HL-60 (cell line): ENCODE measurements at regions not wholly inside any gene's neighbourhood (a gene's known extent, or its start where the extent isn't known, plus 50 kb on each side); places are given as distances from the start of the nearest gene placed in this dataset.

Source experiments
- DNase-seq, 2 experiments: peaks; one replicate each; pipeline ENCODE4 v3.0.0-alpha.2; 2010 to 2020; ENCODE audit warnings: low read depth in 1 of 2, low spot score in 1 of 2
- H3K27ac ChIP-seq: fragments of 250-450 bp; sonication (Bioruptor Pico); replicated peaks from 2 replicates; pipeline ENCODE4 v1.5.1; 2020; ENCODE audit warnings: mild to moderate bottlenecking, moderate library complexity
- H3K27me3 ChIP-seq: fragments of 250-450 bp; sonication (Bioruptor Pico); 2 replicates; pipeline ENCODE4 v1.5.1; 2021; ENCODE audit warnings: mild to moderate bottlenecking, moderate library complexity; ENCODE audit not compliant: insufficient read depth, poor library complexity, severe bottlenecking
- H3K4me3 ChIP-seq: replicated peaks from 2 replicates; pipeline ENCODE4 v1.5.1; 2011; ENCODE audit warnings: mild to moderate bottlenecking, control low read depth, low read length; ENCODE audit not compliant: insufficient read depth
- GABPA ChIP-seq: IDR thresholded peaks from 2 replicates; pipeline ENCODE4 v1.6.1; 2012; ENCODE audit warnings: low read depth
- POLR2AphosphoS5 ChIP-seq: IDR thresholded peaks from 2 replicates; pipeline ENCODE4 v1.6.1; 2012; ENCODE audit warnings: low read depth
- SPI1 ChIP-seq: IDR thresholded peaks from 2 replicates; pipeline ENCODE4 v1.6.1; 2012; ENCODE audit warnings: low read depth, mild to moderate bottlenecking, borderline replicate concordance
- TF ChIP-seq, protein P1 (sequence below): IDR thresholded peaks from one replicate; pipeline ENCODE4 v1.5.1; 2011; ENCODE audit warnings: low read length, control low read depth, inconsistent platforms; ENCODE audit not compliant: insufficient read depth
- TF ChIP-seq, protein P2 (sequence below): IDR thresholded peaks from 2 replicates; pipeline ENCODE4 v1.6.1; 2012; ENCODE audit warnings: low read depth; ENCODE audit not compliant: insufficient replicate concordance

DNA sequence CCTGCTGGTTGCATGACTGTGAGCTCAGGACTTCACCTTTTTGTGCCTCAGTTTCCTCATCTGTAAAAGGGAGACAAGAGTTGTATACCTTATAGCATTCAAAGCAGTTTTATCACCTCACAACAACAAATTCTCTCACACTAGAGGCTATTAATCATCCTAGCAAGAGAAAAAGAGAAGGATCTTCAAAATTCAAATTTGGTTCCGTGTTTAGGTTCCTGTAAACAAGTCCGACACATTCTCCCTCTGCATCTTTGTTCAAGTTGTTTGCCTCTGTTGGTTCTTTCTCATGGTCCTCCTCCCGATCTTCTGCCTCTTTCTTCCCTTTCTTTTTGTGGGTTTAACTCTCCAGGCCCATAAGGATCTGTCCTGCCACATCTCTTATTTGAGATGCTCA is 218.0 kb downstream of the PIK3R1 start:
- H3K4me3 ChIP-seq = no peak overlapping the region
- no peak overlapping the region; the same call in 1 of the 2 replicates for H3K27ac ChIP-seq

DNA sequence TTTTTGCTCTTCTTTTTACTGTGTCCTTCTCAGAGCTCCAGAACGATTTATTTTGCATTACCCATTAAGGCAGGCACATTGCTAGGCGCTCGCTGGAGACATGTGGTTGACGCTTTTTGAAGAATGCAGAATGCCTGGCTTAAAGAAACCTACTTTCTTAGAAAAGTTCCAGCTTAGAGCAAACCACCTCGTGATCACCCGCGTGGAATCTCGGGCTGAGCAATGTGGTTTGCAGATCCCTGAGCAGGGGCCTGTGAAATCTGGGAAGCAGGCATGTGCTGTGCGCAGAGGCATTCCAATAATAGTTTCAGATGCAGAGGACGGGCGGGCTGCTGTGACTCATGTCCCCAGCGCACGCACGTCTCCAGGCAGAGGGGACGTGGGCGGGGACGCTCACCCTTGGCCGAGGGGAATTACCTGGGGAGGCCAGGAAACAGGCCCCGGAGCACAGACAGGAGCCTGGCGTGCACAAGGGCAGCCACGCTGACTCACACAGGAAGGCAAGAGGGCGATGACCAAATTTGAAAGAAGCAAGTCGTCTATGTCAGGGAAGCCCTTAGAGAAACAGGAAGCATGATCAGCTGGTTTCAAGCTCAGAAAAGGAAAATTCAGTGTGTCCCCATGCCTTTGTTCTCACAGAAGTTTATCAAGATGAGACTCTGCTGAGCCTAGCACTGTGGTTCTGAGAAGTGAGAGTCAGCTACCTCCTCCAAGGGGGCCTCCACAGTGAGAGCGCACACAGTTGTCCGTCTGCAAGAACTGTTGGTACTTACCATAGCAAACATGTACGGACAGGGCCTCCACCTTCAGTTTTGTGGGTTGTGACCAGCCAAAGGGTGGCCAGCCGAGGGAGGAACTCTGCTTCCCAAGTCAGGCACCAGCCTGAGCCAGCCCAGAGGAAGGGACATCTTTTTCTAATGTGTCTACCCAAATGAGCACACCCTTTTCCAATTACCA is 218.6 kb downstream of the PIK3R1 start:
- TF ChIP-seq, protein P1, sequence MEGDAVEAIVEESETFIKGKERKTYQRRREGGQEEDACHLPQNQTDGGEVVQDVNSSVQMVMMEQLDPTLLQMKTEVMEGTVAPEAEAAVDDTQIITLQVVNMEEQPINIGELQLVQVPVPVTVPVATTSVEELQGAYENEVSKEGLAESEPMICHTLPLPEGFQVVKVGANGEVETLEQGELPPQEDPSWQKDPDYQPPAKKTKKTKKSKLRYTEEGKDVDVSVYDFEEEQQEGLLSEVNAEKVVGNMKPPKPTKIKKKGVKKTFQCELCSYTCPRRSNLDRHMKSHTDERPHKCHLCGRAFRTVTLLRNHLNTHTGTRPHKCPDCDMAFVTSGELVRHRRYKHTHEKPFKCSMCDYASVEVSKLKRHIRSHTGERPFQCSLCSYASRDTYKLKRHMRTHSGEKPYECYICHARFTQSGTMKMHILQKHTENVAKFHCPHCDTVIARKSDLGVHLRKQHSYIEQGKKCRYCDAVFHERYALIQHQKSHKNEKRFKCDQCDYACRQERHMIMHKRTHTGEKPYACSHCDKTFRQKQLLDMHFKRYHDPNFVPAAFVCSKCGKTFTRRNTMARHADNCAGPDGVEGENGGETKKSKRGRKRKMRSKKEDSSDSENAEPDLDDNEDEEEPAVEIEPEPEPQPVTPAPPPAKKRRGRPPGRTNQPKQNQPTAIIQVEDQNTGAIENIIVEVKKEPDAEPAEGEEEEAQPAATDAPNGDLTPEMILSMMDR = no peak
- TF ChIP-seq, protein P2, sequence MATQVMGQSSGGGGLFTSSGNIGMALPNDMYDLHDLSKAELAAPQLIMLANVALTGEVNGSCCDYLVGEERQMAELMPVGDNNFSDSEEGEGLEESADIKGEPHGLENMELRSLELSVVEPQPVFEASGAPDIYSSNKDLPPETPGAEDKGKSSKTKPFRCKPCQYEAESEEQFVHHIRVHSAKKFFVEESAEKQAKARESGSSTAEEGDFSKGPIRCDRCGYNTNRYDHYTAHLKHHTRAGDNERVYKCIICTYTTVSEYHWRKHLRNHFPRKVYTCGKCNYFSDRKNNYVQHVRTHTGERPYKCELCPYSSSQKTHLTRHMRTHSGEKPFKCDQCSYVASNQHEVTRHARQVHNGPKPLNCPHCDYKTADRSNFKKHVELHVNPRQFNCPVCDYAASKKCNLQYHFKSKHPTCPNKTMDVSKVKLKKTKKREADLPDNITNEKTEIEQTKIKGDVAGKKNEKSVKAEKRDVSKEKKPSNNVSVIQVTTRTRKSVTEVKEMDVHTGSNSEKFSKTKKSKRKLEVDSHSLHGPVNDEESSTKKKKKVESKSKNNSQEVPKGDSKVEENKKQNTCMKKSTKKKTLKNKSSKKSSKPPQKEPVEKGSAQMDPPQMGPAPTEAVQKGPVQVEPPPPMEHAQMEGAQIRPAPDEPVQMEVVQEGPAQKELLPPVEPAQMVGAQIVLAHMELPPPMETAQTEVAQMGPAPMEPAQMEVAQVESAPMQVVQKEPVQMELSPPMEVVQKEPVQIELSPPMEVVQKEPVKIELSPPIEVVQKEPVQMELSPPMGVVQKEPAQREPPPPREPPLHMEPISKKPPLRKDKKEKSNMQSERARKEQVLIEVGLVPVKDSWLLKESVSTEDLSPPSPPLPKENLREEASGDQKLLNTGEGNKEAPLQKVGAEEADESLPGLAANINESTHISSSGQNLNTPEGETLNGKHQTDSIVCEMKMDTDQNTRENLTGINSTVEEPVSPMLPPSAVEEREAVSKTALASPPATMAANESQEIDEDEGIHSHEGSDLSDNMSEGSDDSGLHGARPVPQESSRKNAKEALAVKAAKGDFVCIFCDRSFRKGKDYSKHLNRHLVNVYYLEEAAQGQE = no peak
- no peak for TF ChIP-seq POLR2AphosphoS5
- TF ChIP-seq SPI1 = no peak
- no peak for TF ChIP-seq GABPA
- DNase-seq = peak; percentile 52 to 69
- H3K27me3 ChIP-seq = no peaks in the 10 kb centered on the region
- no peak overlapping the region for H3K4me3 ChIP-seq
- H3K27ac ChIP-seq = peak overlapping the region; percentile 62

More for the DNA sequence above, 218.0 kb downstream of the PIK3R1 start:
- no peaks in the 10 kb centered on the region for H3K27me3 ChIP-seq
- no peak for DNase-seq
- TF ChIP-seq, protein P1 = no peak
- TF ChIP-seq GABPA (no peak), POLR2AphosphoS5 (no peak), SPI1 (no peak)
- TF ChIP-seq, protein P2 = no peak

DNA sequence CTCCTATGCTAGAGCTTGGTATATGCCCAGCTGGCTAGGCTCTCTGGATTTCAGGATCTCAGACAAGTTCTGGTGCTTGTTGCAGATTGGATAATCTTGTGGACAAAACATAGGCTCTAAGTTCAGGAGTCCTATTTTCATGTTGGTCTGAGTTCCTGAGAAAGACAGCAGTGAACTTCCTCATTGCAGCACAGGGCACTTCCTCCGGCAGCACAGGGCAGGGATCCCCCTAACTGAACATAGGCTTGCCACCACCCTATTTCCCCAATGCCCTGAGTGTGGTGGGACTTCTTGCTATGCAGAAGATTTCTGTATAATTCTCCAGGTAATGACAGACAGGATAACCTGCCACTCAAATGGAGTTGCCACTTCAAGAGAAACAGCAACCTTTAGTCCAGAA is 220.1 kb downstream of the PIK3R1 start:
- Histone ChIP-seq H3K27ac (peak overlapping the region; percentile 62), H3K27me3 (no peaks in the 10 kb centered on the region), H3K4me3 (no peak overlapping the region)
- DNase-seq = peak in 1 of 2 experiments; percentile 54
- TF ChIP-seq, protein P2 = no peak
- TF ChIP-seq SPI1 = peak; percentile 77; the same call in 1 of the 2 replicates
